HG03342 (cell line): ENCODE measurements at regions not wholly inside any gene's neighbourhood (a gene's known extent, or its start where the extent isn't known, plus 50 kb on each side); places are given as distances from the start of the nearest gene placed in this dataset.
"Not testable (repeated sequence)": the region's sequence is repeated elsewhere in the genome, so short reads cannot be mapped to it uniquely, and the experiment has no call there.

Source experiments
- ATAC-seq: cut with Tn5 transposase; IDR thresholded peaks from one replicate; pipeline ENCODE4 v1.9.1; 2021; ENCODE audit warnings: mild to moderate bottlenecking, moderate library complexity; ENCODE audit not compliant: unreplicated experiment

GRCh38 chr10:123309731-123310130 is 155.5 kb downstream of the BUB3 start:
- no peak for ATAC-seq

DNA sequence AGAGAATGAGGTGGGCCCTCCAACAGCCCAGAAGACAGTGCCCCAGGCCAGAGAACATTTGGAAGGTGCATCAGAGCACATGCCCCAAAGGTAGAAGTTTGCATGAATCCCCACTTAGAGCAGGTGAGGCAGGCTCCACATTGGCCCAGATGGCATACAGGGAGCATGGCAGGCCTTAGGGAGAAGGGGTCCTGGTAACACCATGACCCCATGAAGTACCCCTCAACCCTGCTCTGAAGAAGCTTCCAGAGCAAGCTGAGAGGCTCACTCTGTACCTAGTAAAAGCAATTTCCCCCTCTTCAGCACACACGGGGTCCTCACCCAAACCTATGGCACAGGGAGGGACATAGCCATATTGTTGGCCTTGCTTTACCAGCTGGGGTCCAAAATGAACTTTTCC is 162.6 kb downstream of the BUB3 start:
- ATAC-seq: no peak

GRCh38 chr10:123318516-123318915 is 164.3 kb downstream of the BUB3 start:
- no peak for ATAC-seq

DNA sequence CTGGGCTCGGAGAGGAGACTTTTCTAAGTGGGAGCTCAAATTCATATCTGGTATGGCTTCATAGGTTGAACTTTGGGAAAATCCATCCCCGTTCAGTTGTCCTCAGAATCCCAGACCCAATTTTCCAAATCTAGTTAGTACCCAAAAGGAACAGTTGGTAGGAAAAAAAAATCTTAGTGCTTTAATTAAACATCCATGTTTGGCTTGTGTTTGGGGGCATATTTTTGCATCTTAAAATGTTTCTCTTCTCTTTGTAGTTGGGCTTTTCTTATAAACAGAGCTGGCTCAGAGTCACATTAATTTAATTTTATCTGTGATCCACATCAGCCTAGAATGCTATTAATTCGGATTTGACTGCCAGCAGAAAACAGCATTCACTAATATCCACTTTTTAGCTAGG is 165.9 kb downstream of the BUB3 start:
- no peak for ATAC-seq

GRCh38 chr10:123323884-123324283 is 169.7 kb downstream of the BUB3 start:
- no peak for ATAC-seq

DNA sequence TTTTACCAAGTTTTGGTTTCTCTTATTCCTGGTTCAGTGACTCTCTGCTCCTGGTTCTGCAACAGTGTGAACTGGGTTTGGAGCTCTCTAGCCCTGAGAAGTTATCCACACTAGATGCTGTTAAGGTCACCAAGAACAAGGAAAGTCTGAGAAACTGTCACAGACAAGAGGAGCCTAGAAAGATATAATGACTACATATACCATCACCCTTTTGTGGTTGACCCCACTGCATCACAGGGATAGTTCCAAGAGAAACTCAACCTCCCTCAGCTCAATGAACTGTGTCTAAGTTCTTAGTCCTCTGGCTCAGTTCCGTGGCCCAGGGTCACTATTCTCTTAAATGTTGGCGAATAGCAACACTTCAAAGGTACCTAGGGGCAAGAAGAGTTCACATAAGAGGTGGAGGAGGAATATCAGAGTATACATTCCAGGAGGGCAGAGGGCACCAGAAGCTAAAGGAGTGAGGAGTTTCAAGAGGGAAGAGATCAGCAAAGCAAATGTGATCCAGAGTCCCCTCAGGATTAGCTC is 171.5 kb downstream of the BUB3 start:
- ATAC-seq: no peak

- no peak for ATAC-seq
These were observed 172.5 kb downstream of the BUB3 start for GRCh38 chr10:123326674-123327073.

DNA sequence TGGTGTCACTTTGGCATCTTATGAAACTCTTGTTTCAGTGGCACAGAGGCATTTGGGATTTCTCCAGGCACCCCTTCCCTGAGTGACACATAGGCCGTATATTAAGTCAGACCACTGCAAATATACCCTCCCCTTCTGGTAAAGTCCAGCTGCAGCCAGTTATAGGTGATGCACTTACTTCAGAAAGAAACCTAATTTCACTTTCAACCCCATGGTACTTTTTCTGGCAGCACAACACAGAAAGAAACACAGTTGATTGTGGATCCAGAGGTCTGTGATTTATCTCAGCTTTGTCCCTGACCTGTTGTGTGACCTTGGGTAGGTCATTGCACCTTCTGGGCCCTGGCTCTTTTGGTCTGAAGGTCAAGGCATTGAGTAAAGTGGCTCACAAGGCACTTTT is 173.2 kb downstream of the BUB3 start:
- ATAC-seq: peak; percentile 71

- no peak for ATAC-seq
These were observed 173.7 kb downstream of the BUB3 start for GRCh38 chr10:123327896-123328295.

DNA sequence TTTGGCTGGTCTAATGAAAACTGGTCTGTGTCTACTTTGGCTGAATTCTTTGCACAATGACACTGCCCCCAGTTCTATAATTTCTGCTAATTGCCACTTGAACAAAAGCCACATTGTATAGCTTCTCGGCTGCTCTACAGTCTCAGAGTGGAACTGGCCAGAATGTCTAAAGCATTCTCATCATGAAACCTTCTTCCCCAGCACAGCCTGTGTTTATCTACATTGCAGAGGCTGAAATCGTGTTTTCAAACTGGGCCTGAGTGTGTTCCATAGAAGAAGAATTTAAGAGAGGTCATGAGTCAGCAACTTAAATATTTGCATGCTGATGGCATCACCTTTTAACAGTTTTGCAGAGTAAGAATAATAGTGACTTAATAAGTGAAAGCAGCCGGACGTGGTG is 177.2 kb downstream of the BUB3 start:
- no peak for ATAC-seq

DNA sequence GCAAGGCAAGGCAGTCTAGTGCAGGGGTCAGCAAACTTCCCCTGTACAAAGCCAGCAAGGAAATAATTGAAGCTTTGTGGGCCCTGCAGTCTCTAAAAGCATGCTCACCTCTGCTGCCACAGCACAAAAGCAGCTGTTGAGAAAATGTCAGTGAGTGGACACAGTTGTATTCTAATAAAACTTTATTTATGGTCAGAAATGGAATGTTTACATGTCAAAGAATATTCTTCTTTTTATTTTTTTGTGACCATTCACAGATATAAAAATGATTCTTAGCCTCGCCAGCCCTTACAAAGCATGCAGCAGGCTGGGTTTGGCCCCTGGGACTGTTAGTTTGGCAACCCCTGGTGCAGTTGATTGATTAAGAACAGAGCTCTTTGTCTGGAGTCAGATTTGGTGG is 192.4 kb downstream of the BUB3 start:
- no peak for ATAC-seq

- ATAC-seq: no peak
These were observed 194.7 kb downstream of the BUB3 start for GRCh38 chr10:123348691-123349572.

DNA sequence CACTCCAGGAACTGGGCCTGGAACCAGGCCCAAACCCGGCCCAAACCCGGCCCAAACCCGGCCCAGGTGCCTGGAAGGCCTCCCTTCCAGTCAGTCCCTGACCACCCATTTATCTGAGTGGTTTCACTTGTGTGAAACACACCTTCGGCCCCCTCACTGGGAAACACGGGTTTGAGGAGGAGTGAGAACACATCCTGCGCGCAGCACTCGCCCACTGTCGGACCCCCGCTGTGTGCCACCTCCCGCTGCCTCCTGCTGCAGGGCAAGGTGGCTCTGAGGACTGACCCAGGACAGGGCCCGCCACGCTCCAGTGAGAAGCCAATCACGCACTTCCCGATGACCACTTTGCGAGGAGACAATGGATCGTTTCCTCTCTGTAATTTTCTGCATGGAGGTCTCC is 197.5 kb downstream of the BUB3 start:
- no peak for ATAC-seq

DNA sequence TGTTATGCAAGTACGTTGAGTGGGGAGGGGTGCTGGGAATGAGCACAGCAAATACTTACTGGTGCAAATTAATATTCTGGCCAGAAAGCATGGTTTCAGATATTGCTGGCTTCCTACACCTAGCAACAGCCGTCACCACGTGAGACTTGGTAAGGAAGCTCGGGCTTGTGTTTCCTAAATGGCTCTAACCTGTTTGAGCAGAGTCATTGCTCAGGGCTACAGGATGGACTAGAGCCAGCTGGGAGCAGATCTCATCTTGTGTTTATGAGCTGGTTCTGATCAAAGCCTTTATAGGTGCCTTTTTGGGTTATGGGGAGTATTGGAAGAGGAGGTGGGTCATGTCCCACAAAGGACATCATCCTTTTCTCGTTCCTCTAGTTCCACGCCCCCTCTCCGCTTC is 200.3 kb downstream of the BUB3 start:
- ATAC-seq: no peak

GRCh38 chr10:123355748-123356481 is 201.7 kb downstream of the BUB3 start:
- no peak for ATAC-seq

DNA sequence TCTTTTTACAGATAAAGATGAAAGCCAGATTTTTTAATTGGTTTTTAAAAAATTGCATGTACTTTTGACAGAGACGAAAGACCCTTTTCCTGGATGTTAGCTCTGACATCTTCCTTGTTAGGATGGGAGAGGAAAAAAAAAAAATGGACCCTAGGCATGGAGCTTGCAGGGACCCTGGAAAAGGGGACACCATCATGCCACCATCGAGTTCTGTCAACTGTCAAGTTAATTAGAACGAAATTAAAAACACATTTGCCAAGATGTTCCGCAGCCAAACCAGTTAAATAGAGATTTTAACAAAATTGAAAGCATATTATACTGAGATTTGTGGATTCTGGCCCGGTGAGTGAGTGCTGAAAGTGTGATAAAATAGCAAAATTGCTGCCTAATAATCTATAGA is 202.6 kb downstream of the BUB3 start:
- ATAC-seq: no peak

DNA sequence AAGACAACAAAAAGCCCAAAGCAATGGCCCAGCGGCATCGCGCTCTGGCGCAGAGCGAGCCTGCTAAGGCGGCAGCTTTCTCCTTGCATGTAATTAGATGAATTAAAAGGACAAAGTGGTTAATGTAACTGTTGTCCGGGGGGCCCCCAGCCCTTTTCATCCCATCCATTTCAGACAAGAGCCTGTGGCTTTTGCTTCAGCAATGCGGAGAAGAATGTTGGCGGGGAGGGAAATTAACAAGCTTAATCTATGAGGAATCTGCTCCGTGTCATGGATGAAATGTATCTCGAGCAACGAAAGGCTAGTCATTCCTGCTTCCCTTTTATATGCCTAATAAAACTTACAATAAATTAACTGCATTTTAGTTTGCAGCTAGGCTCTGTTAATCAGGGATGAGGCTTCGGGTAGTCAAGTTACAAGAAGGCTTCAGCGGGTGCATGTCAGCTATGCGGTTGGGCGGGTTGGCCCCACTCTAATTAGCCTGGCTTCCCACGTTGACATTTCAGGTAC is 203.3 kb downstream of the BUB3 start:
- no peak for ATAC-seq

- peak; percentile 74 for ATAC-seq
These were observed 205.3 kb downstream of the BUB3 start for GRCh38 chr10:123359539-123359938.

DNA sequence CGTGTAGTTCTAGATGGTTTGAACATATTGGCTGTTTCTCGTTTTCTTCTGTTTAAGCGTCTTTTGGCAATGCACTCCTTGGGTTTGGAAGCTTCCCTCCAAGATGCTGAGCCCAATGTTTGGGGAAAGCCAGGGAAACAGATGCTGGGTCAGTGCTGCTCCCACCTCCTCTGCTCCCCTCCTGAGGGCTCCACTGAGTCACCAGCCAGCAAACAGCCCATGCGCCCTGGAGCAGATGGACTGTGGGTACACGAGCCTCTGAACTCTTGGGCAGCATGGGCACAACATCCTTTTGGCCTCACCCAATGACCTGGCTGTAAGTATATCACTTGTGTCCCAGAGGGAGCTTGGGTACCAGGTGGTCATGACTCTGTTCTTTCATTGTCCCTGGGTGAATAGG is 207.6 kb downstream of the BUB3 start:
- no peak for ATAC-seq

DNA sequence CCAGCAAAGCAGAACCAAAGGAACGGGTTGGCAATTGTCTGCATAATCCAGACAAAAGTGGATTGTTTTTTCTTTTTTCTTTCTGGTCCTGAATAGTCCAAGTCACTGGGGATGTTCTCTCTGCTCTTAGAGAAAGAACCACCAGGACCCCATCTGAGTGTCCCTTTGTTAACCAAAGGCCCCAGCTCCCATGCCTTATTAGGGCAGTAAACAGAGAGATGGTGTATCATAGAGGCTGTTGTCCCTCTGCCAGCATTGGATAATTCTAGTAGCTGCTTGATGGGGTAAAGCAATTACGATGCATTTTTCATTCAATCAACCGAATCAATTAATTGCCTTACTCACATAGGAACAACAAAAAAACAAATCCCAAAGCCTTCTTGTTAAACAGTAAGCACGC is 213.0 kb downstream of the BUB3 start:
- no peak for ATAC-seq

DNA sequence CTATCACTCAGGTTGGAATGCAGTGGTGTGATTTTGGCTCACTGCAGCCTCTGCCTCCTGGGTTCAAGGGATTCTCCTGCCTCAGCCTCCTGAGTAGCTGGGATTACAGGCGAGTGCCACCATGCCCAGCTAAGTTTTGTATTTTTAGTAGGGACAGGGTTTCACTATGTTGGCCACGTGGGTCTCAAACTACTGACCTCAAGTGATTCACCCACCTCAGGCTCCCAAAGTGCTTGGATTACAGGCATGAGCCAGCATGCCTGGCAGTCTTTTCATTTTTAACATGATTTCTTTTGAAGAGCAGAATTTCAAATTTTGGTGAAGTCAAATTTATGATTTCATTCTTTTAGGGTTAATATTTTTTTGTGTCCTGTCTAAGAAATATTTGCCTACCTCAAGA is 217.4 kb downstream of the BUB3 start:
- ATAC-seq: not testable (repeated sequence)

DNA sequence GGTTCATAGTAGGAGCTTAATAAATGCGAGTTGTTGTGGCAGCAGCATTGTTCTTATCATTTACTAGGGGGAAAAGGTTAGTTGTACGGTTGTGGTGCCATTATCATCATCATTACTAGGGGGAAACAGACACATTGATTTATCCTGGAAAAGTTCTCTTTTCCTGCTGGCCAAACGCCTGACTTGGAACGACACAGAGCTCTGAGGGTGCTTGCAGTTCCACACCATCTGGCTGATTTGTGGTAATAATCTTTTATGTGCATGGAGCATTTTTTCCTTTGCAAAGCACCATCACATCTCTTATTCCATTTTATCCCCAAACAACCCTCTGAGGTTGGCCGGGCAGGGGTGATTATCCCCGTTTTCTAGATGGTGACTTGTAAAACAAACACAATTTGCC is 219.4 kb downstream of the BUB3 start:
- no peak for ATAC-seq
